ENCODE measurements at regions not wholly inside any gene's neighbourhood (a gene's known extent, or its start where the extent isn't known, plus 50 kb on each side); places are given as distances from the start of the nearest gene placed in this dataset.

GRCh38 chr10:124225467-124226270, 132.3 kb upstream of the CHST15 start:
- no peak for DNase-seq

GRCh38 chr10:124225029-124225466, 131.7 kb upstream of the CHST15 start:
- no peak for DNase-seq

GRCh38 chr10:124224331-124225028, 131.1 kb upstream of the CHST15 start:
- DNase-seq: no peak

GRCh38 chr10:124223711-124224085, 130.3 kb upstream of the CHST15 start:
- no peak for DNase-seq

GRCh38 chr10:124222988-124223710, 129.8 kb upstream of the CHST15 start:
- no peak for DNase-seq

- DNase-seq: no peak
Observed at GRCh38 chr10:124222318-124222987, 129.1 kb upstream of the CHST15 start.

- no peak for DNase-seq
Observed at GRCh38 chr10:124221356-124222317, 128.2 kb upstream of the CHST15 start.

- DNase-seq: no peak
Observed at GRCh38 chr10:124220971-124221355, 127.6 kb upstream of the CHST15 start.

GRCh38 chr10:124220547-124220946, 127.1 kb upstream of the CHST15 start:
- no peak for DNase-seq

GRCh38 chr10:124219655-124220054, 126.3 kb upstream of the CHST15 start:
- DNase-seq: no peak

GRCh38 chr10:124219062-124219461, 125.7 kb upstream of the CHST15 start:
- no peak for DNase-seq

GRCh38 chr10:124217906-124218804, 124.8 kb upstream of the CHST15 start:
- no peak for DNase-seq

GRCh38 chr10:124217031-124217430, 123.6 kb upstream of the CHST15 start:
- no peak for DNase-seq

- DNase-seq: no peak
Observed at GRCh38 chr10:124214610-124215375, 121.4 kb upstream of the CHST15 start.

- DNase-seq: no peak
Observed at GRCh38 chr10:124213899-124214510, 120.6 kb upstream of the CHST15 start.

- DNase-seq: no peak
Observed at GRCh38 chr10:124213471-124213870, 120.1 kb upstream of the CHST15 start.

GRCh38 chr10:124212702-124213101, 119.3 kb upstream of the CHST15 start:
- no peak for DNase-seq

- no peak for DNase-seq
Observed at GRCh38 chr10:124211921-124212320, 118.5 kb upstream of the CHST15 start.

GRCh38 chr10:124210263-124210662, 116.9 kb upstream of the CHST15 start:
- no peak for DNase-seq

- no peak for DNase-seq
Observed at GRCh38 chr10:124207391-124207790, 114.0 kb upstream of the CHST15 start.
